Hepatocyte (in vitro differentiated cells): ENCODE measurements at regions not wholly inside any gene's neighbourhood (a gene's known extent, or its start where the extent isn't known, plus 50 kb on each side); places are given as distances from the start of the nearest gene placed in this dataset.

Experiments used
- DNase-seq: peaks from one replicate; pipeline ENCODE4 v3.0.0-alpha.2; 2016; ENCODE audit warnings: low spot score
- H2AFZ ChIP-seq: fragments of 200-600 bp; sonication (generic); 2 replicates; pipeline ENCODE4 v1.6.0; 2016; ENCODE audit warnings: antibody characterized with exemption, mild to moderate bottlenecking
- H3K27ac ChIP-seq: fragments of 200-600 bp; sonication (generic); 2 replicates; pipeline ENCODE4 v1.5.1; 2016; ENCODE audit warnings: mild to moderate bottlenecking
- H3K27me3 ChIP-seq: fragments of 200-600 bp; sonication (generic); 2 replicates; pipeline ENCODE4 v1.6.1; 2016
- H3K36me3 ChIP-seq: fragments of 200-600 bp; sonication (generic); replicated peaks from 2 replicates; pipeline ENCODE4 v1.5.1; 2016; ENCODE audit warnings: low read depth; ENCODE audit not compliant: insufficient read depth
- H3K4me1 ChIP-seq: fragments of 200-600 bp; sonication (generic); 2 replicates; pipeline ENCODE4 v1.5.1; 2016; ENCODE audit warnings: mild to moderate bottlenecking, moderate library complexity; ENCODE audit not compliant: insufficient read depth
- H3K4me2 ChIP-seq: fragments of 200-600 bp; sonication (generic); 2 replicates; pipeline ENCODE4 v1.6.0; 2016
- H3K4me3 ChIP-seq: fragments of 200-600 bp; sonication (generic); 2 replicates; pipeline ENCODE4 v1.5.1; 2016; ENCODE audit warnings: mild to moderate bottlenecking
- H3K79me2 ChIP-seq: fragments of 200-600 bp; sonication (generic); 2 replicates; pipeline ENCODE4 v1.6.0; 2017; ENCODE audit warnings: mild to moderate bottlenecking
- H3K9me2 ChIP-seq: fragments of 200-600 bp; sonication (generic); replicated peaks from 2 replicates; pipeline ENCODE4 v1.6.0; 2017; ENCODE audit warnings: mild to moderate bottlenecking; ENCODE audit not compliant: insufficient read depth
- H3K9me3 ChIP-seq: fragments of 200-600 bp; sonication (generic); 2 replicates; pipeline ENCODE4 v1.5.1; 2016; ENCODE audit warnings: low read depth, mild to moderate bottlenecking
- H4K20me1 ChIP-seq: fragments of 200-600 bp; sonication (generic); 2 replicates; pipeline ENCODE4 v1.6.0; 2016; ENCODE audit warnings: mild to moderate bottlenecking; ENCODE audit not compliant: insufficient read depth, poor library complexity, severe bottlenecking
- CTCF ChIP-seq: fragments of 200-600 bp; sonication (generic); IDR thresholded peaks from 2 replicates; pipeline ENCODE4 v1.5.1; 2016; ENCODE audit warnings: antibody characterized with exemption, mild to moderate bottlenecking; ENCODE audit not compliant: poor library complexity
- EZH2 ChIP-seq: fragments of 200-600 bp; sonication (generic); IDR thresholded peaks from 2 replicates; pipeline ENCODE4 v1.6.1; 2016; ENCODE audit warnings: antibody characterized with exemption, mild to moderate bottlenecking, borderline replicate concordance
- EZH2phosphoT487 ChIP-seq: fragments of 200-600 bp; sonication (generic); IDR thresholded peaks from one replicate; pipeline ENCODE4 v1.6.1; 2018; ENCODE audit warnings: antibody characterized with exemption, mild to moderate bottlenecking, low read depth, moderate library complexity; ENCODE audit not compliant: unreplicated experiment, severe bottlenecking
- WGBS: methylation state at CpG from one replicate; pipeline ENCODE4 v1.1.6; 2016; ENCODE audit warnings: low lambda C conversion rate; ENCODE audit errors: missing lambda C conversion rate; 5-methylcytosine and 5-hydroxymethylcytosine counted together

- Histone ChIP-seq H3K9me3 (no peaks in the 10 kb centered on the region), H3K27me3 (no peaks in the 10 kb centered on the region), H3K4me1 (no peaks in the 10 kb centered on the region), H2AFZ (no peak overlapping the region), H4K20me1 (no peaks in the 10 kb centered on the region), H3K36me3 (no peaks in the 10 kb centered on the region), H3K27ac (no peak overlapping the region), H3K4me2 (no peak overlapping the region), H3K9me2 (no peaks in the 10 kb centered on the region), H3K4me3 (no peak overlapping the region), H3K79me2 (no peaks in the 10 kb centered on the region)
- no peak for DNase-seq
- TF ChIP-seq EZH2phosphoT487 (no peak), CTCF (no peak)
Measured at GRCh38 chr3:101163554-101163953, 156.8 kb downstream of the IMPG2 start.

- H3K4me2 ChIP-seq = no peak overlapping the region
- H4K20me1 ChIP-seq = no peaks in the 10 kb centered on the region
- H2AFZ ChIP-seq = no peak overlapping the region
- TF ChIP-seq EZH2phosphoT487 (no peak), CTCF (no peak), EZH2 (no peak)
- no peak for DNase-seq
- 77% methylated on average over 3 of the region's 3 CpGs for WGBS
- H3K27me3 ChIP-seq = no peaks in the 10 kb centered on the region
- H3K9me2 ChIP-seq = no peaks in the 10 kb centered on the region
- H3K36me3 ChIP-seq = no peaks in the 10 kb centered on the region
- no peaks in the 10 kb centered on the region for H3K4me1 ChIP-seq
- no peaks in the 10 kb centered on the region for H3K9me3 ChIP-seq
- H3K79me2 ChIP-seq = no peaks in the 10 kb centered on the region
- no peak overlapping the region for H3K4me3 ChIP-seq
- no peak overlapping the region for H3K27ac ChIP-seq
Measured at GRCh38 chr3:101159478-101159877, 160.9 kb downstream of the IMPG2 start.

GRCh38 chr3:101158374-101158773 is 162.0 kb downstream of the IMPG2 start:
- Histone ChIP-seq H3K79me2 (no peaks in the 10 kb centered on the region), H3K36me3 (no peaks in the 10 kb centered on the region), H3K4me2 (no peak overlapping the region), H3K4me1 (no peaks in the 10 kb centered on the region), H3K4me3 (no peak overlapping the region), H3K9me2 (no peaks in the 10 kb centered on the region), H4K20me1 (no peaks in the 10 kb centered on the region), H3K27me3 (no peaks in the 10 kb centered on the region), H2AFZ (no peak overlapping the region), H3K27ac (no peak overlapping the region), H3K9me3 (no peaks in the 10 kb centered on the region)
- DNase-seq = no peak
- WGBS = 30% methylated on average over 1 of the region's 1 CpG
- TF ChIP-seq EZH2phosphoT487 (no peak), CTCF (no peak), EZH2 (no peak)

- Histone ChIP-seq H3K79me2 (no peaks in the 10 kb centered on the region), H3K27me3 (no peaks in the 10 kb centered on the region), H3K27ac (no peak overlapping the region), H3K4me2 (no peak overlapping the region), H3K4me3 (no peak overlapping the region), H2AFZ (no peak overlapping the region), H4K20me1 (no peaks in the 10 kb centered on the region), H3K9me3 (no peaks in the 10 kb centered on the region), H3K36me3 (no peaks in the 10 kb centered on the region), H3K9me2 (no peaks in the 10 kb centered on the region), H3K4me1 (no peaks in the 10 kb centered on the region)
- WGBS = 97% methylated on average over 1 of the region's 1 CpG
- no peak for TF ChIP-seq CTCF
- no peak for TF ChIP-seq EZH2
- no peak for TF ChIP-seq EZH2phosphoT487
- no peak for DNase-seq
Measured at GRCh38 chr3:101156787-101157345, 163.5 kb downstream of the IMPG2 start.
